ENCODE measurements at regions not wholly inside any gene's neighbourhood (a gene's known extent, or its start where the extent isn't known, plus 50 kb on each side); places are given as distances from the start of the nearest gene placed in this dataset.

- TF ChIP-seq CTCF (IDR thresholded peaks at IDR 0.05; ENCODE audit: control extremely low read depth in 1 of 3, insufficient read depth in 1 of 3, low read depth in 1 of 3, low read length in 3 of 3) (no peak), POLR2A (IDR thresholded peaks at IDR 0.05; ENCODE audit: control extremely low read depth in 1 of 2, low read depth in 2 of 2, low read length in 2 of 2) (no peak), POLR2AphosphoS5 (IDR thresholded peaks at IDR 0.05; ENCODE audit: low read depth, low read length) (no peak), TBP (IDR thresholded peaks at IDR 0.05; ENCODE audit: low read depth, low read length) (no peak), RFX5 (IDR thresholded peaks at IDR 0.05; ENCODE audit: borderline replicate concordance, low read depth, low read length) (no peak), EZH2 (IDR thresholded peaks at IDR 0.05; ENCODE audit: low read depth, low read length, severe bottlenecking) (no peak), E2F6 (IDR thresholded peaks at IDR 0.05) (no peak), RAD21 (IDR thresholded peaks at IDR 0.05 in 1 of 2, conservative IDR thresholded peaks at IDR 0.05 in 1 of 2; ENCODE audit: low read depth in 2 of 2, low read length in 2 of 2) (no peak), ASH2L (IDR thresholded peaks at IDR 0.05; ENCODE audit: low read length) (no peak), TCF12 (IDR thresholded peaks at IDR 0.05; ENCODE audit: low read depth, low read length) (no peak), USF2 (IDR thresholded peaks at IDR 0.05; ENCODE audit: low read length) (no peak), ATF2 (IDR thresholded peaks at IDR 0.05; ENCODE audit: low read length) (no peak), EP300 (IDR thresholded peaks at IDR 0.05; ENCODE audit: borderline replicate concordance in 1 of 2, low read depth in 2 of 2, low read length in 2 of 2) (no peak), PHF8 (conservative IDR thresholded peaks at IDR 0.05; ENCODE audit: low read depth, low read length) (no peak)
These were observed 731.6 kb upstream of the ADGRL4 start for GRCh38 chr1:79738101-79738500.

Data from H1 (cell line).